Right cardiac atrium (tissue), 5 donors: ENCODE measurements at regions not wholly inside any gene's neighbourhood (a gene's known extent, or its start where the extent isn't known, plus 50 kb on each side); places are given as distances from the start of the nearest gene placed in this dataset.
"Not testable (repeated sequence)": the region's sequence is repeated elsewhere in the genome, so short reads cannot be mapped to it uniquely, and the experiment has no call there.

Experiments used
- ATAC-seq, 2 donors: fragments of 200-7000 bp; cut with Tn5 transposase; one replicate each; pipeline versions ENCODE4 v1.8.0 to v1.9.1; 2020; ENCODE audit warnings: moderate library complexity in 2 of 2, mild to moderate bottlenecking in 1 of 2
- DNase-seq, 3 donors: peaks; one replicate each; pipeline ENCODE4 v3.0.0-alpha.2; 2020
- H3K27ac ChIP-seq: one replicate; pipeline ENCODE4 v1.5.1; 2013; ENCODE audit warnings: mild to moderate bottlenecking, low read length, control low read depth, moderate library complexity
- H3K27me3 ChIP-seq: one replicate; pipeline ENCODE4 v1.6.1; 2013; ENCODE audit not compliant: control insufficient read depth, insufficient read depth
- H3K4me1 ChIP-seq: one replicate; pipeline ENCODE4 v1.6.1; 2013; ENCODE audit warnings: low read length; ENCODE audit not compliant: control insufficient read depth, insufficient read depth
- H3K4me3 ChIP-seq: one replicate; pipeline ENCODE4 v1.5.1; 2013; ENCODE audit warnings: low read length, control low read depth
- H3K9me3 ChIP-seq: one replicate; pipeline ENCODE4 v1.6.1; 2013; ENCODE audit warnings: low read length; ENCODE audit not compliant: control insufficient read depth
- WGBS: extraction: QIAGEN DNeasy Blood & Tissue Kit; methylation state at CpG from one replicate; pipeline ENCODE4 v1.1.7; 2013; 5-methylcytosine and 5-hydroxymethylcytosine counted together
- intact Hi-C, 4 donors: fragments of 100-400 bp; cut with DNase I; formaldehyde crosslinking; loops; one replicate each; pipeline versions ENCODE4 v1.11.0 to v1.14.0; 2022 to 2023
- donor health status: healthy with polysubstance abuse.
- donor health status: DM: no; HTN: yes; CAD: no.
- donor health status: DM: no; HTN: no; CAD: no.
- donor health status: DM: no; HTN: yes; CAD: no; lungs with severe emphysema.
- donor health status: DM: yes; HTN: yes; CAD: no.

DNA sequence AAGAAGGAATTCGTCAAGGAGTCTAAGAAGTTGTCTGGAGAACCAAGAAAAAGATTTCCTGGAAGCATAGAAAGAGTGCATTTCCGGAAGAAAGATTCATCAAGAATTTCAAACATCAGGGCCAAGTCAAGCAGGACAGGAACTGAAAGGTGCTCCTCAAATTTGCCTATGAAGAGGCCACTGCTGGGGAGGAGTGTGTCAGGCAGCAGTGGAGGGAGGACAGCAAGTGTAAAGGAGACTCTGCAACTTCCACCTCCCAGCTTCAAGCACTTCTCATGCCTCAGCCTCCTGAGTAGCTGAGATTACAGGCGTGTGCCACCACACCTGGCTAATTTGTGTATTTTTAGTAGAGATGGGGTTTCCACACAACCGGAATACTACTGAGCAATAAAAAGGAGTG is 105.8 kb upstream of the PLEKHM1 start:
- H3K9me3 ChIP-seq, ATAC-seq, DNase-seq, H3K4me1 ChIP-seq, intact Hi-C loops, H3K4me3 ChIP-seq, H3K27me3 ChIP-seq, H3K27ac ChIP-seq: not testable (repeated sequence)
- 76% methylated on average over 4 of the region's 4 CpGs for whole genome bisulfite sequencing

DNA sequence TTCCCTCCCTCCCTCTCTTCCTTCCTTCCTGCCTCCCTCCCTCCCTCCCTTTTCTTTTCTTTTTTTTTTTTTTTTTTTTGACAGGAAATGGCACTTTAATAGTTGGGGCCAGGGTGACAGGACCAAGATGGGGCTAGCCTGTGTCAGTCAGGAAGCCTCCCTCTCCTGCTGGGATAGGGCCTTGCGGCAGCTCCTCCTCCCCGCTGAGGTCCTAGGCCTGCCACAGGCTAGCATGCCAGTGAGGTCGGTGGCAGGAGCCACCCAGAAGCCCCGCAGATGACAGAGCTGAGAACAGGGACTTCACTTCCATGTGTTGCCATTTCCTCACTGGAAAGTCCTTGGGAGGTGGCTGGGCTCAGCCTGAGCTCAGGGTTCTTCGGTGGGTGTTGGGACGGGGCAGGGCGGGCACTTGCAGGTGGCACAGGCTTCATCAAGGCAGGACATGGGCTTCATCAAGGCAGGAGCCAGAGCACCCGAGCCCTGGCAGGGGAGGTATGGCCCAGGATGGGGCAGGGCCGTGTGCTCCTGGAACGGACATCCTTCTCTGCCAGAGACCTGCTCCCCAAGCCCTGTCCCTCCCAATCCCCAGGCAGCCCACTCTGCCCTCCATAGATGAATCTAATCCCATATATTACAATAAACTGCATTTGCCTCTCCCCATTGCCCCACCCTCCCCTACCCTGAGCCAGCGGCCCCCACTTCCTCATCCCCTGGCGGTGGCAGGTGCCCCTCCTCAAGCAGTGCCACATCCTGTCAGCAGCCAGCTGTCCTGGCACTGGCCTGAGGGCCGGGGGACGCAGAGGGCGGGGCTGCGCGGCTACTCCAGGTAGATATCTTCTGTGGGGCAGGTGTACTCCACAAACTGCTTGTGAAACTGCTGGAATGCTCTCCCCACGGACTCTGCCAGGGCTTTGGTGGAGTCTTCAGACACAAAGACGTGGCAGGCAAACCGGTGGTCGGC is 109.8 kb upstream of the PLEKHM1 start:
- DNase-seq (peak in 2 of 3 donors; percentile 30 to 65), ATAC-seq (peak; percentile 29 to 79)
- H3K4me1 ChIP-seq, H3K27me3 ChIP-seq, intact Hi-C loops, H3K4me3 ChIP-seq, H3K27ac ChIP-seq, H3K9me3 ChIP-seq: not testable (repeated sequence)
- 62% methylated on average over 14 of the region's 21 CpGs for WGBS

DNA sequence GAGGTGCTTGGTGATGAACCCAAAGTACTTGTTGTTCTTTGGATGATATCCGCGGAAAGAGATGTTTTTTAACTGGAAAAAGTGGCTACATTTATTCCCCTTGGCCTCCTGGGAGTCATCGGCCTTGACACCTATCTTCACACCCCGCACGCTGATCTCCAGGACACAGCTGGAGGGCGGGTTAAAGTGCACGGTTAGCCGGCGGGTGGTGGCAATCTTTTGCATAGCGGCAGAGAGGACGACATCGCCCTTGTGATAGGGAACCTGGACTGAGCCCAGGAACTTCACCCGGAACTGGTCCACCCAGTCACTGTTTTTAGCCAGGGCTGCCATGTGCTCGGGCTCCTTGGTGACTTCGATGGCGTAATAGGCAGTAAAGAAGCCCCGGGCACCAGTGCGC is 110.5 kb upstream of the PLEKHM1 start:
- H3K4me3 ChIP-seq, H3K27ac ChIP-seq, intact Hi-C loops, H3K4me1 ChIP-seq, H3K9me3 ChIP-seq, H3K27me3 ChIP-seq, DNase-seq: not testable (repeated sequence)
- ATAC-seq = peak in 1 of 2 donors; percentile 32
- WGBS = 92% methylated on average over 12 of the region's 18 CpGs

DNA sequence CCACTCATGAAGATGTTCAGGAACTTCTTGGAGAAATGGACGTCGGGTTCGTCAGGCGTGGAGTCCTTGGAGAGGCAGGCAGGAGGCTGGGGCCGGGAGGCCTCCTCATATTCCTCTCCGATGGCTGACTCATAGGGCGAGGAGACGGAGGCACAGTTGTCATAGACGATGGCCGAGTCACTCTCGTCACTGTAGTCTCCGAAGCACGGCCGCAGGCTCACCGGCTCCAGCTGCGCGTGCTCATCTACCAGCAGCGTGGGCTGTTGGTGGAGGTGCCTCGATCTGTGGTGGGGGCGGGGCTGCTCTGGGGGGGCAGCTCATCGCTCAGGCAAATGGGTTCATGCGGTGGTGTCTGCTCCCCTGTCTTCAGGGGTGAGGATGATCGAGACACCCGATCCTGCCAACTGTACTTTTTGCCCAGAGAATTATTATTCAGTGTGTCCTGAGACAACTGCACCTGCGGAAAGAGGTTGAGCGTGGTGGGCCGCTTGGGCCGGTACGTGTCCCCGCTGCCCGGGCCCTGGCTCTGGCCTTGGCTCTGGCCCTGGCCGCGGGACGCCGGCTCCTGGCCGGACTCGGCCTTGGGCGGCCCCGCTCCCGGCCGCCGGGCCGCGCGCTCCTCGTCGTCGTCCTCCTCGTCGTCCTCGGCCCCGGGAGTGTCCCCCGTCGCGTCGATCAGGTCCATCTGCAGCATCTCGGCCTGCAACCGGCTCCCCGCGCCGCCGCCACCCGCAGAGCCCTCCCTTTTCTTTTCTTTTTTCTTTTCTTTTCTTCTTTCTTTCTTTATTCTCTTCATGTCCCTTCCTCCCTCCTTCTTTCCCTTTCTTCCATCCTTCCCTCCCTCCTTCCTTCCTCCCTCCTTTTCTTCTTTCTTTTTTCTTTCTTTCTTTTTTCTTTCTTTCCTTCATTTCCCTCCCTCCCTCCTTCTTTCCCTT is 111.4 kb upstream of the PLEKHM1 start:
- DNase-seq, H3K4me3 ChIP-seq, intact Hi-C loops, H3K4me1 ChIP-seq, H3K9me3 ChIP-seq, H3K27me3 ChIP-seq, H3K27ac ChIP-seq: not testable (repeated sequence)
- 69% methylated on average over 24 of the region's 63 CpGs for WGBS
- ATAC-seq = peak; percentile 65 to 67

DNA sequence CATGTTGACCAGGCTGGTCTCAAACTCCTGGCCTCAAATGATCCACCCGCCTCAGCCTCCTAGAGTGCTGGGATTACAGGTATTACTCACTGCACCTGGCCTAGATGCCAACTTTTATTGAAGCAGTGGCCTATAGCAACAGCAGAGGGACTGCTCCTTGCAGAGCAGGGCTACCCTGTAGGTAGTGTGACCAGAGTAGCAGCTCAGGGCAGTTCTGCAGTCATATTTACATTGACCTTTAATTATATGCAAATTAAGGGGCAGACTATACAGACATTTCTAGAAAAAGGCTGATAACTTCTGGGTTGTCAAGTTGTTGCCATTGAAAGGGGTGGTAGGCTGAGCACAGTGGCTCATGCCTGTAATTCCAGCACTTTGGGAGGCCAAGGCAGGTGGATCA is 115.2 kb upstream of the PLEKHM1 start:
- intact Hi-C loops, DNase-seq, H3K27ac ChIP-seq, H3K27me3 ChIP-seq, H3K4me3 ChIP-seq, H3K9me3 ChIP-seq, ATAC-seq, H3K4me1 ChIP-seq: not testable (repeated sequence)
- no CpG with 5 or more reads among the region's 1 CpG for WGBS

DNA sequence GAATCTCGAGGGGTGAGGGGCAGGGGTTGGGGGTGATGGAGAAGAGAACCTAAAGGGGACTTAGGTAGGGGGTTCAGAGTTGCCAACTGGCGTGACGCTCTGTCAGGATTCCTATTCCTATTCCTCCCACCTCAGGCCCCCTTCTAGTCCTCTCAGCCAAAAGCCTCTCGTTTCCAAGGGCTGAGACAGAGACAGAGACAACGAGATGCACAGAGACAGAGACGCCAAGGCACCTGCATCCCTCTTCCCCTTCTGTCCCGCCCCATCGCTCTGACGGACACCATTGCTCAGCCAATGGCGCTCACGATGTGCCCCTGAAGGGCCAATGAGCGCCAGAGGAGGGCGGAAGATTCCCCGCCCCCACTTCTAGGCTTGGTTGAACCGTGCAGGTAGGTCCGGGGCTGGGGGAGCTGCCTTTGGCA is 129.5 kb upstream of the PLEKHM1 start:
- under 1% methylated on average over 15 of the region's 16 CpGs for WGBS
- H3K27me3 ChIP-seq, H3K9me3 ChIP-seq, H3K4me1 ChIP-seq, intact Hi-C loops, H3K27ac ChIP-seq: not testable (repeated sequence)
- ATAC-seq = peak; percentile 99 to 100
- H3K4me3 ChIP-seq = peak overlapping the region; percentile 67
- peak; percentile 49 to 92 (median 86) for DNase-seq

DNA sequence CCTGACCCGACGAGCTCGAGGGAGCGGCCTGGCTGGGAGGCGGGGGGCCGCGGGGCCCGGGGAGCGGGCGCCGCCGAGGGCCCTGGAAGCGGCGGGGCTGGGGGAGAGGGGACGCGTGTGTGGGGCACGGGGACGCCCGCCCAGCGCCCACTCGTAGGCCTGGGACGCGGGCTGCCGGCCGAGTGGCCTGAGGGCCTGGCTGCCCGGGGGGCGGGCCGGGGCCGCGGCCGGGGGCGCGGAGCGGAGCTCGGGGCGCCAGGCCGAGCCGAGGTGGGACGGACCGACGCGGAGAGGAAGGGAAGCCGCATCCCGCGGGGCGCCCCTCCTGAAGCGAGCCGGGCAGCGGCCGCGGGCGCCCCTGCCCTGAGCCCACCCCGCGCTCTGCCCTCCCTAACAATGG is 129.9 kb upstream of the PLEKHM1 start:
- peak in 2 of 3 donors; percentile 47 to 62 for DNase-seq
- under 1% methylated on average over 52 of the region's 54 CpGs for WGBS
- peak; percentile 69 to 72 for ATAC-seq
- H3K9me3 ChIP-seq, H3K27ac ChIP-seq, H3K4me1 ChIP-seq, H3K27me3 ChIP-seq, intact Hi-C loops: not testable (repeated sequence)
- H3K4me3 ChIP-seq = peak overlapping the region; percentile 67

DNA sequence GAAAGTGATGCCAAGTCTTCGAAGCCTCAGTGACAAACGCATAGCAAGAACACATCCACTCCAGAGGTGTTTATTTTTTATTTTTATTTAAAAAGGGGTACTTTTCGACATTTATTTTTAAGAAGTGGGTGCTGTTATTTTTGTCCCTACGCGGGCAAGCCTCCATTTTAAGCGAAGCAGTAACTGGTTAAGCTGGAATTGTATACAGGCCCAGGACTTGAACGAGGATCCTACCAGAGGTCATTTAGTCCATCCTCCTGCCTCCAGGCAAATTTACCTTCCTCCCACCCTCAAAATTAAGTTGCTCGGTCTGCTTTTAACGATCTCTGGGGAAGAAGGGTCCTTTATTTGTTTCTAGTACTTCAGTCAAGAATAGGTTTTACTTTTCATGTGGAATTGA is 130.6 kb upstream of the PLEKHM1 start:
- H3K27me3 ChIP-seq, DNase-seq, intact Hi-C loops, H3K27ac ChIP-seq, H3K9me3 ChIP-seq, H3K4me1 ChIP-seq, H3K4me3 ChIP-seq: not testable (repeated sequence)
- 30% methylated on average over 7 of the region's 9 CpGs for WGBS
- ATAC-seq = peak in 1 of 2 donors; percentile 34

DNA sequence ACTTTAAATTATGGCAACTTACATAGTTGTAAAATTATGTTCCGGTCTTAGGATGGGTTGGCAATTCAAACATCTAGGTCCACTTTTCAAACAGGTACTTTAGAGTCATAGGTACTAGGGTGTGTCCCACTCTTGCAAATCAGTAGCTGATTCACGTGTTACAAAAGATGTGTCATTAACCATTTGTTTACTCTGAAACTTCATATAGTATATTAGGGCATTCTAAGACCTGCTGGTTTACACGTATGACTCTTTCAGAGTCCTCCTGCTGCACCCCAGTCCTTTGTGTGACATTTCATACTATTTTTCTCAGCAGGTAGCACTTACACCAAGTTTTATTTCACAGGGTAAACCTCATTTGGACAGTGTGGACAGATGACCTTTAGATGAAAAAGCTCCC is 131.8 kb upstream of the PLEKHM1 start:
- H3K9me3 ChIP-seq, DNase-seq, H3K27me3 ChIP-seq, H3K4me1 ChIP-seq, ATAC-seq, H3K27ac ChIP-seq, intact Hi-C loops, H3K4me3 ChIP-seq: not testable (repeated sequence)
- WGBS = 71% methylated on average over 2 of the region's 3 CpGs

DNA sequence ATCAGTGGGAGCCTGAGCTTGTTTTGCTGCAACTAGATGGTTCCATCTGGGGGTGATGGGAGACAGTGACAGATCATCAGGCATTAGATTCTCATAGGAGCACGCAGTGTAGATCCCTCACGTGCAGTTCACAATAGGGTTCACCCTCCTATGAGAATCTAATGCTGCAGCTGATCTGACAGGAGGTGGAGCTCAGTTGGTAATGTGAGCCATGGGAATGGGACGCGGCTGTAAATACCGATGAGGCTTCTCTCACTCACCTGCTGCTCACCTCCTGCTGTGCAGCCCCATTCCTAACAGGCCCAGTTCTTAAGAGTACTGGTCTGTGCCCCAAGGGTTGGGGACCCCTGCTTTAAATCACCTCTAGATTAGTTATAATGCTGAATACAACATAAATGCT is 137.5 kb upstream of the PLEKHM1 start:
- ATAC-seq (no peak), DNase-seq (no peak)
- no peak overlapping the region for H3K4me3 ChIP-seq
- H3K27ac ChIP-seq = no peak overlapping the region
- no peaks in the 10 kb centered on the region for H3K9me3 ChIP-seq
- whole genome bisulfite sequencing = 87% methylated on average over 5 of the region's 5 CpGs
- intact Hi-C loops = no loop called here
- H3K27me3 ChIP-seq = no peaks in the 10 kb centered on the region
- H3K4me1 ChIP-seq = no peaks in the 10 kb centered on the region

DNA sequence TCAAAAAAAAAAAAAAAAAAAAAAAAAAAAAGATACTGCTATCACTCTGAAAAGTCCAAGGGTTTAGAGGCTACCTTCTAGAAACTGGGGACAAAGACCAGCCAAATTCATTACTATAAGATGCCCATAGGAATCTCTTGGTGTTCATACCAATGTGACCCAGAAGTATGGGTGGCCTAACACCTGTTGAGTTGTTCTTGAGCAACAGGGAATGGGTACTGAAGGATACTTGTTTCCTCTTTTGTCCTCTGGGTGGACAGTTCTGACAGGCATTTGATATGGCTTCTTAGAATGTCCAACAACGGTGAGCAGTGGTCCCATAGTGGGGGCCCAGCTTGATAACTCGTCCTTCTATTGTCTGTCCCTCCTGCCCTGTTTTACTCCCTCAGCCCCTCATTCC is 141.4 kb upstream of the PLEKHM1 start:
- no peaks in the 10 kb centered on the region for H3K4me1 ChIP-seq
- H3K27me3 ChIP-seq = no peaks in the 10 kb centered on the region
- H3K9me3 ChIP-seq = no peaks in the 10 kb centered on the region
- H3K4me3 ChIP-seq = no peak overlapping the region
- no peak overlapping the region for H3K27ac ChIP-seq
- intact Hi-C loops = no loop called here
- 94% methylated on average over 2 of the region's 2 CpGs for WGBS
- DNase-seq (no peak), ATAC-seq (no peak)
